SK-N-MC (cell line): ENCODE measurements at regions not wholly inside any gene's neighbourhood (a gene's known extent, or its start where the extent isn't known, plus 50 kb on each side); places are given as distances from the start of the nearest gene placed in this dataset.
"Not testable (repeated sequence)": the region's sequence is repeated elsewhere in the genome, so short reads cannot be mapped to it uniquely, and the experiment has no call there.

Experiments
- DNase-seq: peaks from one replicate; pipeline ENCODE4 v3.0.0-alpha.2; 2011; ENCODE audit warnings: low read depth, low spot score
- H3K27ac ChIP-seq: fragments of 200-600 bp; sonication (generic); 2 replicates; pipeline ENCODE4 v1.5.1; 2016; ENCODE audit warnings: mixed run types
- H3K36me3 ChIP-seq: fragments of 200-600 bp; sonication (generic); 2 replicates; pipeline ENCODE4 v1.6.1; 2017; ENCODE audit warnings: antibody characterized with exemption, low read length, mixed read lengths; ENCODE audit not compliant: insufficient read depth
- H3K4me3 ChIP-seq: fragments of 200-600 bp; sonication (generic); 2 replicates; pipeline ENCODE4 v1.5.1; 2016
- H3K9ac ChIP-seq: fragments of 200-600 bp; sonication (generic); 2 replicates; pipeline ENCODE4 v1.8.0; 2017; ENCODE audit warnings: mixed run types, mixed read lengths; ENCODE audit not compliant: insufficient read length
- H3K9me3 ChIP-seq: fragments of 200-600 bp; sonication (generic); 2 replicates; pipeline ENCODE4 v1.6.1; 2017; ENCODE audit warnings: low read depth, mild to moderate bottlenecking, antibody characterized with exemption, low read length, moderate library complexity, mixed read lengths
- EZH2 ChIP-seq: fragments of 200-600 bp; sonication (generic); IDR thresholded peaks from one replicate; pipeline ENCODE4 v1.6.1; 2017; ENCODE audit warnings: antibody characterized with exemption
- FOXP2 ChIP-seq: optimal IDR thresholded peaks from 2 replicates; pipeline ENCODE3; 2011; ENCODE audit warnings: mild to moderate bottlenecking, moderate library complexity; ENCODE audit not compliant: insufficient read depth; ENCODE audit errors: extremely low read length, control extremely low read depth
- POLR2AphosphoS5 ChIP-seq: IDR thresholded peaks from 2 replicates; pipeline ENCODE4 v1.6.1; 2012; ENCODE audit warnings: mild to moderate bottlenecking, low read depth, low read length, borderline replicate concordance

- Histone ChIP-seq H3K27ac (no peak overlapping the region), H3K9me3 (no peaks in the 10 kb centered on the region), H3K9ac (no peak overlapping the region), H3K4me3 (no peak overlapping the region), H3K36me3 (no peaks in the 10 kb centered on the region)
- TF ChIP-seq FOXP2 (no peak), EZH2 (no peak), POLR2AphosphoS5 (no peak)
- DNase-seq: no peak
Observed at GRCh38 chr13:111586291-111586690, 265.8 kb downstream of the TEX29 start.

- H3K4me3 ChIP-seq: no peak overlapping the region
- no peak overlapping the region for H3K27ac ChIP-seq
- H3K36me3 ChIP-seq: no peaks in the 10 kb centered on the region
- H3K9me3 ChIP-seq: no peaks in the 10 kb centered on the region
- no peak overlapping the region for H3K9ac ChIP-seq
- DNase-seq: no peak
- TF ChIP-seq EZH2: no peak
- TF ChIP-seq FOXP2: no peak
- TF ChIP-seq POLR2AphosphoS5: no peak
Observed at GRCh38 chr13:111587249-111587648, 266.8 kb downstream of the TEX29 start.

- Histone ChIP-seq H3K9ac (no peak overlapping the region), H3K36me3 (no peaks in the 10 kb centered on the region), H3K27ac (no peak overlapping the region), H3K9me3 (no peaks in the 10 kb centered on the region), H3K4me3 (no peak overlapping the region)
- no peak for DNase-seq
- TF ChIP-seq POLR2AphosphoS5 (no peak), EZH2 (no peak), FOXP2 (no peak)
Observed at GRCh38 chr13:111589321-111589720, 268.9 kb downstream of the TEX29 start.

GRCh38 chr13:111589992-111590391 lies 269.6 kb downstream of the TEX29 start:
- no peak for DNase-seq
- Histone ChIP-seq H3K27ac (no peak overlapping the region), H3K4me3 (no peak overlapping the region), H3K9ac (no peak overlapping the region), H3K36me3 (no peaks in the 10 kb centered on the region), H3K9me3 (no peaks in the 10 kb centered on the region)
- no peak for TF ChIP-seq POLR2AphosphoS5
- TF ChIP-seq EZH2: no peak
- no peak for TF ChIP-seq FOXP2

- Histone ChIP-seq H3K9me3 (no peaks in the 10 kb centered on the region), H3K36me3 (no peaks in the 10 kb centered on the region), H3K9ac (no peak overlapping the region), H3K27ac (no peak overlapping the region), H3K4me3 (no peak overlapping the region)
- no peak for TF ChIP-seq EZH2
- no peak for TF ChIP-seq FOXP2
- DNase-seq: no peak
Observed at GRCh38 chr13:111590796-111591195, 270.4 kb downstream of the TEX29 start.

GRCh38 chr13:111593490-111593889 lies 273.0 kb downstream of the TEX29 start:
- not testable (repeated sequence) for H3K4me3 ChIP-seq, H3K27ac ChIP-seq, H3K9me3 ChIP-seq, DNase-seq, H3K36me3 ChIP-seq, H3K9ac ChIP-seq

GRCh38 chr13:111594606-111595005 lies 274.2 kb downstream of the TEX29 start:
- Histone ChIP-seq H3K9me3 (no peaks in the 10 kb centered on the region), H3K9ac (no peak overlapping the region), H3K36me3 (no peaks in the 10 kb centered on the region), H3K27ac (no peak overlapping the region), H3K4me3 (no peak overlapping the region)
- no peak for DNase-seq
- TF ChIP-seq POLR2AphosphoS5 (no peak), EZH2 (no peak), FOXP2 (no peak)

- TF ChIP-seq POLR2AphosphoS5 (no peak), FOXP2 (no peak), EZH2 (no peak)
- DNase-seq: no peak
- Histone ChIP-seq H3K9me3 (no peaks in the 10 kb centered on the region), H3K27ac (no peak overlapping the region), H3K4me3 (no peak overlapping the region), H3K9ac (no peak overlapping the region), H3K36me3 (no peaks in the 10 kb centered on the region)
Observed at GRCh38 chr13:111595276-111595675, 274.8 kb downstream of the TEX29 start.

GRCh38 chr13:111595791-111596190 lies 275.3 kb downstream of the TEX29 start:
- H3K27ac ChIP-seq: no peak overlapping the region
- no peaks in the 10 kb centered on the region for H3K9me3 ChIP-seq
- no peak overlapping the region for H3K9ac ChIP-seq
- no peak for DNase-seq
- no peak overlapping the region for H3K4me3 ChIP-seq
- no peaks in the 10 kb centered on the region for H3K36me3 ChIP-seq
- no peak for TF ChIP-seq POLR2AphosphoS5
- no peak for TF ChIP-seq EZH2
- TF ChIP-seq FOXP2: no peak
